ENCODE measurements at regions not wholly inside any gene's neighbourhood (a gene's known extent, or its start where the extent isn't known, plus 50 kb on each side); places are given as distances from the start of the nearest gene placed in this dataset.
"Not testable (repeated sequence)": the region's sequence is repeated elsewhere in the genome, so short reads cannot be mapped to it uniquely, and the experiment has no call there.

GRCh38 chr21:13963259-13963658 lies 247.5 kb downstream of the LIPI start:
- H3K4me3 ChIP-seq (replicated peaks in 1 of 3); intact Hi-C loops (cut with DNase I); H3K27me3 ChIP-seq; H3K4me1 ChIP-seq; H3K36me3 ChIP-seq; H3K9me3 ChIP-seq; DNase-seq; H3K27ac ChIP-seq: not testable (repeated sequence)
- WGBS, 2 donors = 83 to 89% methylated on average over 3 of the region's 3 CpGs

GRCh38 chr21:13937236-13937635 lies 273.5 kb downstream of the LIPI start:
- Histone ChIP-seq H3K4me1 (no peaks in the 10 kb centered on the region), H3K9me3 (no peaks in the 10 kb centered on the region), H3K27ac (no peak overlapping the region), H3K36me3 (no peaks in the 10 kb centered on the region), H3K4me3 (replicated peaks in 1 of 3) (no peak overlapping the region), H3K27me3 (no peaks in the 10 kb centered on the region)
- TF ChIP-seq, protein P1, sequence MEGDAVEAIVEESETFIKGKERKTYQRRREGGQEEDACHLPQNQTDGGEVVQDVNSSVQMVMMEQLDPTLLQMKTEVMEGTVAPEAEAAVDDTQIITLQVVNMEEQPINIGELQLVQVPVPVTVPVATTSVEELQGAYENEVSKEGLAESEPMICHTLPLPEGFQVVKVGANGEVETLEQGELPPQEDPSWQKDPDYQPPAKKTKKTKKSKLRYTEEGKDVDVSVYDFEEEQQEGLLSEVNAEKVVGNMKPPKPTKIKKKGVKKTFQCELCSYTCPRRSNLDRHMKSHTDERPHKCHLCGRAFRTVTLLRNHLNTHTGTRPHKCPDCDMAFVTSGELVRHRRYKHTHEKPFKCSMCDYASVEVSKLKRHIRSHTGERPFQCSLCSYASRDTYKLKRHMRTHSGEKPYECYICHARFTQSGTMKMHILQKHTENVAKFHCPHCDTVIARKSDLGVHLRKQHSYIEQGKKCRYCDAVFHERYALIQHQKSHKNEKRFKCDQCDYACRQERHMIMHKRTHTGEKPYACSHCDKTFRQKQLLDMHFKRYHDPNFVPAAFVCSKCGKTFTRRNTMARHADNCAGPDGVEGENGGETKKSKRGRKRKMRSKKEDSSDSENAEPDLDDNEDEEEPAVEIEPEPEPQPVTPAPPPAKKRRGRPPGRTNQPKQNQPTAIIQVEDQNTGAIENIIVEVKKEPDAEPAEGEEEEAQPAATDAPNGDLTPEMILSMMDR (IDR thresholded peaks at IDR 0.05) = no peak
- no peak for TF ChIP-seq POLR2A (IDR thresholded peaks at IDR 0.05)
- intact Hi-C loops (cut with DNase I) = no loop called here
- 91 to 94% methylated on average over 21 of the region's 21 CpGs for WGBS, 2 donors
- no peak for DNase-seq

GRCh38 chr21:13936033-13936937 lies 274.5 kb downstream of the LIPI start:
- H3K27ac ChIP-seq; H3K27me3 ChIP-seq; intact Hi-C loops (cut with DNase I); H3K4me3 ChIP-seq (replicated peaks in 1 of 3); H3K4me1 ChIP-seq; DNase-seq; H3K9me3 ChIP-seq; H3K36me3 ChIP-seq: not testable (repeated sequence)
- 93 to 97% methylated on average over 11 to 25 of the region's 38 CpGs for WGBS, 2 donors

- 86 to 87% methylated on average over 4 to 13 of the region's 26 CpGs for WGBS, 2 donors
- H3K36me3 ChIP-seq; H3K27ac ChIP-seq; H3K4me3 ChIP-seq (replicated peaks in 1 of 3); H3K27me3 ChIP-seq; H3K9me3 ChIP-seq; DNase-seq; intact Hi-C loops (cut with DNase I); H3K4me1 ChIP-seq: not testable (repeated sequence)
Observed at GRCh38 chr21:13935396-13936032, 275.2 kb downstream of the LIPI start.

DNA sequence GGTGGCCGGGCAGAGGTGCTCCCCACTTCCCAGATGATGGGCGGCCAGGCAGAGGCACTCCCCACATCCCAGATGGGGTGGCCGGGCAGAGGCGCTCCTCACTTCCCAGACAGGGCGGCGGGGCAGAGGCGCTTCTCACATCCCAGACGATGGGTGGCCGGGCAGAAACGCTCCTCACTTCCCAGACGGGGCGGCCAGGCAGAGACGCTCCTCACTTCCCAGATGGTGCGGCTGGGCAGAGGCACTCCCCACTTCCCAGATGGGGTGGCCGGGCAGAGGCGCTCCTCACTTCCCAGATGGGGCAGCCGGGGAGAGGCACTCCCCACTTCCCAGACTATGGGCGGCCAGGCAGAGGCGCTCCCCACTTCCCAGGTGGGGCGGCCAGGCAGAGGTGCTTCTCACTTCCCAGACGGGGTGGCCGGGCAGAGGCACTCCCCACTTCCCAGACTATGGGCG lies 275.8 kb downstream of the LIPI start:
- H3K4me3 ChIP-seq (replicated peaks in 1 of 3); intact Hi-C loops (cut with DNase I); H3K36me3 ChIP-seq; H3K4me1 ChIP-seq; H3K27ac ChIP-seq; DNase-seq; H3K9me3 ChIP-seq; H3K27me3 ChIP-seq: not testable (repeated sequence)
- WGBS, 2 donors = 85 to 100% methylated on average over 1 to 10 of the region's 23 CpGs

GRCh38 chr21:13923175-13923574 lies 287.6 kb downstream of the LIPI start:
- H3K4me1 ChIP-seq; H3K9me3 ChIP-seq; H3K4me3 ChIP-seq (replicated peaks in 1 of 3); intact Hi-C loops (cut with DNase I); H3K36me3 ChIP-seq; DNase-seq; H3K27ac ChIP-seq; H3K27me3 ChIP-seq: not testable (repeated sequence)
- WGBS, 2 donors = 70 to 80% methylated on average over 1 of the region's 1 CpG

- H3K4me1 ChIP-seq; intact Hi-C loops (cut with DNase I); DNase-seq; H3K9me3 ChIP-seq; H3K4me3 ChIP-seq (replicated peaks in 1 of 3); H3K36me3 ChIP-seq; H3K27me3 ChIP-seq; H3K27ac ChIP-seq: not testable (repeated sequence)
- WGBS, 2 donors = 88 to 91% methylated on average over 1 of the region's 1 CpG
Observed at GRCh38 chr21:13921455-13921854, 289.3 kb downstream of the LIPI start.

DNA sequence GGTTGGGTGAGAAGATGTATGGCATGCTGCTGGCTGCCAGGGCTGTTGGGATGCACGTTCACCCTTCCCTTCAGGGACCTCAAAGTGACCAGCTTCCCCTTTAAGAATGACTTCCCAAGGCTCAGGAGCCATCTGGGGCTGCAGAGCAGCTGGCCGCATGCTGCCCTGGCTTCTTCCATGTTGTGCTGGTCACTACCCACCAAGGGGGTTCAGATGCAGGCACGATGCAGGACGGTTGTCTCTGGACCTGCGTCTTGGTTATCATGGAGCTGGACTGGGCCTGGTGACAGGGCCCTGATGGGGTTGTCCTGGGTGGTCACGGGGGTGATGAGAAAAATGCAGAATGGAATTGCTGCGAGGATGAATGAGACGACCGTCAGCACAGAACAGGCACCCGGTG lies 297.8 kb downstream of the POTED start:
- DNase-seq; H3K36me3 ChIP-seq; H3K27ac ChIP-seq; intact Hi-C loops (cut with DNase I); H3K9me3 ChIP-seq; H3K4me1 ChIP-seq; H3K27me3 ChIP-seq; H3K4me3 ChIP-seq (replicated peaks in 1 of 3): not testable (repeated sequence)
- WGBS, 2 donors = 53% methylated on average over 5 of the region's 10 CpGs; no CpG with 5 or more reads in 1 of the 2 donors

- H3K4me1 ChIP-seq; intact Hi-C loops (cut with DNase I); DNase-seq; H3K4me3 ChIP-seq (replicated peaks in 1 of 3); H3K9me3 ChIP-seq; H3K27ac ChIP-seq; H3K27me3 ChIP-seq; H3K36me3 ChIP-seq: not testable (repeated sequence)
- WGBS, 2 donors = 80% methylated on average over 4 of the region's 4 CpGs
Observed at GRCh38 chr21:13896596-13897247, 287.1 kb downstream of the POTED start.

DNA sequence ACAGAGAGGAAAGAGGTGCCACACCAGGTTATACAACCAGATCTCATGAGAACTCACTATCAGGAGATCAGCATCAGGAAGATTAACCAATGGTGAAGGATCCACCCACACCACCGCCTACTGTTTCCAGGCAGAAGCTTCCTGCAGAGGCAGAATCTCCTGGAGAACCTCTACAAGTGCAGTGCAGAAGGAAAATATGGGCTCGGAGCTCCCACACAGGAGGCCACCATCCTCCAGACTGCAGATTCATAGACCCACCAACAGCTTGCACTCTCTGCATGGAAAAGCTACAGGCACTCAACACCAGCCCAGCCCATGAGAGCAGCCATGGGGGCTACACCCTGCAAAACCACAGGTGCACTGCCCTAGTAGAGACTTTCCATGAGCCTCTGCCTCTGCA lies 284.0 kb downstream of the POTED start:
- H3K27ac ChIP-seq; intact Hi-C loops (cut with DNase I); H3K27me3 ChIP-seq; H3K4me1 ChIP-seq; DNase-seq; H3K9me3 ChIP-seq; H3K4me3 ChIP-seq (replicated peaks in 1 of 3); H3K36me3 ChIP-seq: not testable (repeated sequence)
- WGBS, 2 donors = 50% methylated on average over 2 of the region's 2 CpGs; no CpG with 5 or more reads in 1 of the 2 donors

- intact Hi-C loops (cut with DNase I); H3K4me1 ChIP-seq; H3K4me3 ChIP-seq (replicated peaks in 1 of 3); H3K9me3 ChIP-seq; H3K27ac ChIP-seq; DNase-seq; H3K27me3 ChIP-seq; H3K36me3 ChIP-seq: not testable (repeated sequence)
- 64 to 69% methylated on average over 4 of the region's 4 CpGs for WGBS, 2 donors
Observed at GRCh38 chr21:13893025-13893424, 283.4 kb downstream of the POTED start.
